ENCODE measurements at regions not wholly inside any gene's neighbourhood (a gene's known extent, or its start where the extent isn't known, plus 50 kb on each side); places are given as distances from the start of the nearest gene placed in this dataset.

- TF ChIP-seq PATZ1 (CRISPR knock-in tag; IDR thresholded peaks at IDR 0.05; ENCODE audit: borderline replicate concordance) (no peak), SRSF9 (IDR thresholded peaks at IDR 0.05; ENCODE audit: borderline replicate concordance, low read depth, low read length) (no peak), STAT5A (IDR thresholded peaks at IDR 0.05; ENCODE audit: borderline replicate concordance, low read length) (no peak), THRB (CRISPR knock-in tag; conservative IDR thresholded peaks at IDR 0.05) (no peak), ZBTB8A (IDR thresholded peaks at IDR 0.05; ENCODE audit: partially characterized antibody) (no peak), RBM25 (IDR thresholded peaks at IDR 0.05; ENCODE audit: low read depth, low read length, severe bottlenecking) (no peak), ARID4B (CRISPR knock-in tag; IDR thresholded peaks at IDR 0.05) (no peak), THRA (IDR thresholded peaks at IDR 0.05) (no peak)
Measured at GRCh38 chr7:35860664-35861063, 59.8 kb downstream of the SEPTIN7 start (continued).
